ENCODE measurements at regions not wholly inside any gene's neighbourhood (a gene's known extent, or its start where the extent isn't known, plus 50 kb on each side); places are given as distances from the start of the nearest gene placed in this dataset.
"Not testable (repeated sequence)": the region's sequence is repeated elsewhere in the genome, so short reads cannot be mapped to it uniquely, and the experiment has no call there.

- DNase-seq (ENCODE audit: low spot score) = no peak
Measured at GRCh38 chr3:84209474-84209873, 749.3 kb upstream of the CADM2 start.

GRCh38 chr3:84223512-84223911 is 735.3 kb upstream of the CADM2 start:
- no peak for DNase-seq (ENCODE audit: low spot score)

GRCh38 chr3:84224262-84224661 is 734.5 kb upstream of the CADM2 start:
- no peak for DNase-seq (ENCODE audit: low spot score)

- no peak for DNase-seq (ENCODE audit: low spot score)
Measured at GRCh38 chr3:84236261-84236660, 722.5 kb upstream of the CADM2 start.

- DNase-seq (ENCODE audit: low spot score) = no peak
Measured at GRCh38 chr3:84245789-84246188, 713.0 kb upstream of the CADM2 start.

- no peak for DNase-seq (ENCODE audit: low spot score)
Measured at GRCh38 chr3:84260596-84260995, 698.2 kb upstream of the CADM2 start.

GRCh38 chr3:84265768-84266167 is 693.0 kb upstream of the CADM2 start:
- no peak for DNase-seq (ENCODE audit: low spot score)

- DNase-seq (ENCODE audit: low spot score) = no peak
Measured at GRCh38 chr3:84275532-84275931, 683.3 kb upstream of the CADM2 start.

- no peak for DNase-seq (ENCODE audit: low spot score)
Measured at GRCh38 chr3:84277562-84278224, 681.1 kb upstream of the CADM2 start.

- DNase-seq (ENCODE audit: low spot score) = no peak
Measured at GRCh38 chr3:84292128-84292527, 666.7 kb upstream of the CADM2 start.

GRCh38 chr3:84299329-84299728 is 659.5 kb upstream of the CADM2 start:
- DNase-seq (ENCODE audit: low spot score) = no peak

GRCh38 chr3:84304214-84304613 is 654.6 kb upstream of the CADM2 start:
- no peak for DNase-seq (ENCODE audit: low spot score)

GRCh38 chr3:84307339-84307738 is 651.5 kb upstream of the CADM2 start:
- no peak for DNase-seq (ENCODE audit: low spot score)

- no peak for DNase-seq (ENCODE audit: low spot score)
Measured at GRCh38 chr3:84308379-84308778, 650.4 kb upstream of the CADM2 start.

- no peak for DNase-seq (ENCODE audit: low spot score)
Measured at GRCh38 chr3:84318273-84318809, 640.4 kb upstream of the CADM2 start.

- not testable (repeated sequence) for DNase-seq (ENCODE audit: low spot score)
Measured at GRCh38 chr3:84365563-84366278, 593.1 kb upstream of the CADM2 start.

Measured in mesenteric fat pad (tissue), 1 donor.